ENCODE measurements at regions not wholly inside any gene's neighbourhood (a gene's known extent, or its start where the extent isn't known, plus 50 kb on each side); places are given as distances from the start of the nearest gene placed in this dataset.

DNA sequence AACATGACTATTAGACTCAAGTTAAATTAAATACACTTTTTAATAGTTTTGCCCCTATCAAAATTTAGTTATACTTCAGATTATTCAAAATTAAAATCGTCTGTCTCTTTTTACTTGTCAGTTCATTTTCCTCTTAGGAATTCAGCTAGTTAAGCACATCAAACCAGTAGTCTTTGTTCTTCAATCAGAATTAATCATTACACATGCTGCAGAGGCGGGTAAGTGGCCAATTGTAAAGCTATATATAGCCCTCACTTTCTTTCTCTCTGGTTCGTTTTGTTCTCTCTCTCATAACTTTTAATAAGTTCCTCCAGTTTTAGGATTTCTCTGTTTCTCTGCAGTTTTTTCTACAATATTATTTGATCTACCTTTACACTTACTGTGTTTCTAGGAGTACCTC is 359.1 kb upstream of the PABPC4L start:
- H3K4me1 ChIP-seq (ENCODE audit: control insufficient read depth in 1 of 2, insufficient read depth in 2 of 2, low read length in 2 of 2) = no peaks in the 10 kb centered on the region
- ChIA-PET POLR2A (no interaction called here), CTCF (no interaction called here), RAD21 (ENCODE audit: low non-redundant PET in 1 of 2, low total read pairs in 2 of 2, uncharacterized antibody in 2 of 2, unreplicated experiment in 2 of 2) (no interaction called here)
- H3K27ac ChIP-seq (ENCODE audit: low read depth, low read length) = no peak overlapping the region
- DNase-seq (ENCODE audit: low read depth, low spot score) (no peak), ATAC-seq (no peak)
- H3K9me3 ChIP-seq (ENCODE audit: control insufficient read depth in 1 of 2, insufficient read depth in 1 of 2, low read depth in 1 of 2, low read length in 2 of 2) = no peaks in the 10 kb centered on the region
- H3K36me3 ChIP-seq (ENCODE audit: control insufficient read depth in 1 of 2, insufficient read depth in 2 of 2, low read length in 2 of 2) = no peaks in the 10 kb centered on the region
- H2AFZ ChIP-seq (ENCODE audit: low read depth, low read length, poor library complexity, severe bottlenecking) = no peak overlapping the region
- H3K9me2 ChIP-seq (ENCODE audit: insufficient read depth) = no peaks in the 10 kb centered on the region
- no peaks in the 10 kb centered on the region for H4K20me1 ChIP-seq (ENCODE audit: insufficient read depth)
- H3K4me2 ChIP-seq (ENCODE audit: low read length) = no peak overlapping the region
- H3K4me3 ChIP-seq (replicated peaks in 1 of 2; ENCODE audit: low read depth in 1 of 2, low read length in 2 of 2) = no peak overlapping the region
- no peaks in the 10 kb centered on the region for H3K79me2 ChIP-seq (ENCODE audit: insufficient read depth, low read length)
- no peak overlapping the region for H3K9ac ChIP-seq (ENCODE audit: low read length)
- BruUV-seq (replicated peaks) = no TSS peak
- TF ChIP-seq SP1 (IDR thresholded peaks at IDR 0.05; ENCODE audit: low read depth) (no peak), EZH2 (IDR thresholded peaks at IDR 0.05) (no peak), SIN3A (IDR thresholded peaks at IDR 0.05; ENCODE audit: low read depth) (no peak), FOSL1 (IDR thresholded peaks at IDR 0.05; ENCODE audit: low read depth) (no peak), ZNF274 (IDR thresholded peaks at IDR 0.05; ENCODE audit: low read depth, low read length) (no peak), RAD21 (IDR thresholded peaks at IDR 0.05; ENCODE audit: low read depth) (no peak), CBX3 (IDR thresholded peaks at IDR 0.05; ENCODE audit: low read depth) (no peak), POLR2AphosphoS5 (IDR thresholded peaks at IDR 0.05; ENCODE audit: low read depth, low read length) (no peak), CEBPB (IDR thresholded peaks at IDR 0.05; ENCODE audit: low read depth) (no peak), POLR2A (IDR thresholded peaks at IDR 0.05; ENCODE audit: borderline replicate concordance, extremely low read depth, insufficient read depth, insufficient read length) (no peak), YY1 (IDR thresholded peaks at IDR 0.05; ENCODE audit: extremely low read depth, insufficient replicate concordance, low read depth, low read length) (no peak), SRF (IDR thresholded peaks at IDR 0.05; ENCODE audit: low read depth) (no peak), TCF7L2 (IDR thresholded peaks at IDR 0.05; ENCODE audit: borderline replicate concordance, extremely low read depth, insufficient read depth, insufficient read length) (no peak)
- TF ChIP-seq, protein P1, sequence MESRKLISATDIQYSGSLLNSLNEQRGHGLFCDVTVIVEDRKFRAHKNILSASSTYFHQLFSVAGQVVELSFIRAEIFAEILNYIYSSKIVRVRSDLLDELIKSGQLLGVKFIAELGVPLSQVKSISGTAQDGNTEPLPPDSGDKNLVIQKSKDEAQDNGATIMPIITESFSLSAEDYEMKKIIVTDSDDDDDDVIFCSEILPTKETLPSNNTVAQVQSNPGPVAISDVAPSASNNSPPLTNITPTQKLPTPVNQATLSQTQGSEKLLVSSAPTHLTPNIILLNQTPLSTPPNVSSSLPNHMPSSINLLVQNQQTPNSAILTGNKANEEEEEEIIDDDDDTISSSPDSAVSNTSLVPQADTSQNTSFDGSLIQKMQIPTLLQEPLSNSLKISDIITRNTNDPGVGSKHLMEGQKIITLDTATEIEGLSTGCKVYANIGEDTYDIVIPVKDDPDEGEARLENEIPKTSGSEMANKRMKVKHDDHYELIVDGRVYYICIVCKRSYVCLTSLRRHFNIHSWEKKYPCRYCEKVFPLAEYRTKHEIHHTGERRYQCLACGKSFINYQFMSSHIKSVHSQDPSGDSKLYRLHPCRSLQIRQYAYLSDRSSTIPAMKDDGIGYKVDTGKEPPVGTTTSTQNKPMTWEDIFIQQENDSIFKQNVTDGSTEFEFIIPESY (IDR thresholded peaks at IDR 0.05; ENCODE audit: extremely low read depth, insufficient replicate concordance, low read length) = no peak
- TF ChIP-seq, protein P2, sequence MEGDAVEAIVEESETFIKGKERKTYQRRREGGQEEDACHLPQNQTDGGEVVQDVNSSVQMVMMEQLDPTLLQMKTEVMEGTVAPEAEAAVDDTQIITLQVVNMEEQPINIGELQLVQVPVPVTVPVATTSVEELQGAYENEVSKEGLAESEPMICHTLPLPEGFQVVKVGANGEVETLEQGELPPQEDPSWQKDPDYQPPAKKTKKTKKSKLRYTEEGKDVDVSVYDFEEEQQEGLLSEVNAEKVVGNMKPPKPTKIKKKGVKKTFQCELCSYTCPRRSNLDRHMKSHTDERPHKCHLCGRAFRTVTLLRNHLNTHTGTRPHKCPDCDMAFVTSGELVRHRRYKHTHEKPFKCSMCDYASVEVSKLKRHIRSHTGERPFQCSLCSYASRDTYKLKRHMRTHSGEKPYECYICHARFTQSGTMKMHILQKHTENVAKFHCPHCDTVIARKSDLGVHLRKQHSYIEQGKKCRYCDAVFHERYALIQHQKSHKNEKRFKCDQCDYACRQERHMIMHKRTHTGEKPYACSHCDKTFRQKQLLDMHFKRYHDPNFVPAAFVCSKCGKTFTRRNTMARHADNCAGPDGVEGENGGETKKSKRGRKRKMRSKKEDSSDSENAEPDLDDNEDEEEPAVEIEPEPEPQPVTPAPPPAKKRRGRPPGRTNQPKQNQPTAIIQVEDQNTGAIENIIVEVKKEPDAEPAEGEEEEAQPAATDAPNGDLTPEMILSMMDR (IDR thresholded peaks at IDR 0.05 in 2 of 3, conservative IDR thresholded peaks at IDR 0.05 in 1 of 3; ENCODE audit: borderline replicate concordance in 1 of 3, insufficient read depth in 1 of 3, low read depth in 2 of 3, low read length in 2 of 3) = no peak
- TF ChIP-seq, protein P3, sequence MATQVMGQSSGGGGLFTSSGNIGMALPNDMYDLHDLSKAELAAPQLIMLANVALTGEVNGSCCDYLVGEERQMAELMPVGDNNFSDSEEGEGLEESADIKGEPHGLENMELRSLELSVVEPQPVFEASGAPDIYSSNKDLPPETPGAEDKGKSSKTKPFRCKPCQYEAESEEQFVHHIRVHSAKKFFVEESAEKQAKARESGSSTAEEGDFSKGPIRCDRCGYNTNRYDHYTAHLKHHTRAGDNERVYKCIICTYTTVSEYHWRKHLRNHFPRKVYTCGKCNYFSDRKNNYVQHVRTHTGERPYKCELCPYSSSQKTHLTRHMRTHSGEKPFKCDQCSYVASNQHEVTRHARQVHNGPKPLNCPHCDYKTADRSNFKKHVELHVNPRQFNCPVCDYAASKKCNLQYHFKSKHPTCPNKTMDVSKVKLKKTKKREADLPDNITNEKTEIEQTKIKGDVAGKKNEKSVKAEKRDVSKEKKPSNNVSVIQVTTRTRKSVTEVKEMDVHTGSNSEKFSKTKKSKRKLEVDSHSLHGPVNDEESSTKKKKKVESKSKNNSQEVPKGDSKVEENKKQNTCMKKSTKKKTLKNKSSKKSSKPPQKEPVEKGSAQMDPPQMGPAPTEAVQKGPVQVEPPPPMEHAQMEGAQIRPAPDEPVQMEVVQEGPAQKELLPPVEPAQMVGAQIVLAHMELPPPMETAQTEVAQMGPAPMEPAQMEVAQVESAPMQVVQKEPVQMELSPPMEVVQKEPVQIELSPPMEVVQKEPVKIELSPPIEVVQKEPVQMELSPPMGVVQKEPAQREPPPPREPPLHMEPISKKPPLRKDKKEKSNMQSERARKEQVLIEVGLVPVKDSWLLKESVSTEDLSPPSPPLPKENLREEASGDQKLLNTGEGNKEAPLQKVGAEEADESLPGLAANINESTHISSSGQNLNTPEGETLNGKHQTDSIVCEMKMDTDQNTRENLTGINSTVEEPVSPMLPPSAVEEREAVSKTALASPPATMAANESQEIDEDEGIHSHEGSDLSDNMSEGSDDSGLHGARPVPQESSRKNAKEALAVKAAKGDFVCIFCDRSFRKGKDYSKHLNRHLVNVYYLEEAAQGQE (IDR thresholded peaks at IDR 0.05; ENCODE audit: low read depth) = no peak
- intact Hi-C loops (cut with micrococcal nuclease) = no loop called here
- no peaks in the 10 kb centered on the region for H3K27me3 ChIP-seq (ENCODE audit: insufficient read depth, low read length)

Measured in HCT116 (cell line).